Epithelial cell of proximal tubule (primary cell): ENCODE measurements at regions not wholly inside any gene's neighbourhood (a gene's known extent, or its start where the extent isn't known, plus 50 kb on each side); places are given as distances from the start of the nearest gene placed in this dataset.

Experiments
- DNase-seq: peaks from one replicate; pipeline ENCODE4 v3.0.0-alpha.2; 2011; ENCODE audit warnings: low read depth
- H3K4me3 ChIP-seq: 2 replicates; pipeline ENCODE4 v1.5.1; 2011; ENCODE audit warnings: low read depth, mild to moderate bottlenecking, low read length
- CTCF ChIP-seq: conservative IDR thresholded peaks from 2 replicates; pipeline ENCODE4 v1.5.1; 2012; ENCODE audit warnings: low read depth, mild to moderate bottlenecking, low read length

DNA sequence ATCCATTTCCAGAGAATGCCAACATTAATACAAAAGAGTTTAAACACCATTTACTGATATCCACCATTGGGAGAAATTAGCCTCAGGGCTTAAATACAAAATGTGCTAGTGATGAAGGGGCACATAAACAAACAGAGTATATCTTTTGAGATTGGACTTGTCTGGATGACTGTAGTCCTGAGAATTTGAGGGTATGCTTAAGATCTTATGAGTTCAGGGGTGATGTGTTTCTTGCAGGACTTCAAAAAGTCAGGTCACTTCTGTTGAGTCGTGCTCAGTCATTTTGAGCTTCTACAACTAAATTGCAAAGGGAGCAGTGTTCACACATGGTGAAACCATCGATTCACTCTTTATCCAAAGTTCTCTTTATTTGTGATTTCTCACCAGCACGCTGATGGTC, 425.7 kb downstream of the ATP23 start:
- no peak for TF ChIP-seq CTCF
- DNase-seq = no peak

DNA sequence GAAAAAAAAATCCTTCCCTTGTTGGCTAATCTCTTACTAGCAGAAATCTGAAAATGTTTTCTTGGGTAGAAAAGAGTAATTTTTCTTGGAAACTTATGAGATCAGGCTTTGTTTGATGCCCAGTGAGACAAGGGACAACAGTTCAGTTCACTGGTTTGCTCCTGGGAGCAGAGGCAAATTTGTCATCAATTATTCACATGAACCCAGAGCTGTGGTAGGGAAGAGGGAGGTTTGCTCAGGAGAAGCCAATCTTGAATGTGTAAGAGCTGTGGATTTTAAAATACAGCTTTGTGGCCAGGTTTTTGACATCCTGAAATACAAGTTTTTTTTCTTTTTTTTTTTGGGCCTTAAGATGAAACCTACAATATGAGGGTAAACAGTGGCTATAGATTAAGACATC, 426.6 kb downstream of the ATP23 start:
- DNase-seq = peak; percentile 25
- no peak overlapping the region for H3K4me3 ChIP-seq
- no peak for TF ChIP-seq CTCF

More for the DNA sequence above, 425.7 kb downstream of the ATP23 start:
- H3K4me3 ChIP-seq = no peak overlapping the region

- no peak overlapping the region for H3K4me3 ChIP-seq
- TF ChIP-seq CTCF = no peak
- DNase-seq = no peak
Observed at GRCh38 chr12:58369576-58369975, 428.2 kb downstream of the ATP23 start.

GRCh38 chr12:58372298-58372697, 430.9 kb downstream of the ATP23 start:
- TF ChIP-seq CTCF = no peak
- H3K4me3 ChIP-seq = no peak overlapping the region
- no peak for DNase-seq

DNA sequence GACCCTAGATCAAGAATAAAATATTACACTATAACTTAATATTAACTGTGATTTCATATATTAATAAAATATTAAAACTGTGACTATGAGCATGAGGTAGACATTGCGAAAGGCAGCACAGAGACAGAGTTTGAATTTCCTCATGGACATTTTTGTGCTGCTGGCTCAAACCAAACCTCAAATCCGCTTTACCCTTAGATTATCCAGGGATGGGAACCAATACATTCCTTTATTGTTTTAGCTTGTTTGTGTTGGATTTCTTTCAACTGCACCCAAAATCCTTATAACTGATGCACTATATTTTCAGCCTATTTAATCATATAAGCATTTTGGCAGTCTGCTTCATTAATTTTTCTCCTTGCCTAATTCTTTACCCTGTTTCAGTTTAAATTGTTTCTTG, 436.7 kb downstream of the ATP23 start:
- DNase-seq = no peak
- H3K4me3 ChIP-seq = no peak overlapping the region
- TF ChIP-seq CTCF = no peak

DNA sequence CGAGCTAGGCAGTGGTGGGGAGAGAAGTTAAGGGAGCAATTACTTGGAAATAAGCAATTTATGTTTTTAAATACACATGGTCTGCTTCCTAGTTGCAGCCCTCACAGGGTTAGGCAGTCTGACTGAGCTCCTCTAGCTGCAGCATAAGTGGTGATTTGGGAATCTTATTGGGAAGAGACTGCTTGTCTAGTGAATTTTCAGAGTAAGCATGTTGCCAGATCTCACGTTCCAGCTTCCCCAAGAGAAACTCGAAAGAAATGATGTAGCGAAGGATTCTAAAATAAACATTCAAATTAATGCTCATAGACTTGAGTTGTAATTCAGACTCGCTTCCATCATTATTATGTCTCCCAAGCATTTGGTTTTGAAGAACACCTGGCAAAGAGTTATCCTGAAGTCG, 440.2 kb downstream of the ATP23 start:
- no peak for TF ChIP-seq CTCF
- no peak for DNase-seq
- H3K4me3 ChIP-seq = no peak overlapping the region

GRCh38 chr12:58384196-58384595, 442.8 kb downstream of the ATP23 start:
- H3K4me3 ChIP-seq = no peak overlapping the region
- DNase-seq = no peak
- TF ChIP-seq CTCF = no peak
